ENCODE measurements at regions not wholly inside any gene's neighbourhood (a gene's known extent, or its start where the extent isn't known, plus 50 kb on each side); places are given as distances from the start of the nearest gene placed in this dataset.

DNA sequence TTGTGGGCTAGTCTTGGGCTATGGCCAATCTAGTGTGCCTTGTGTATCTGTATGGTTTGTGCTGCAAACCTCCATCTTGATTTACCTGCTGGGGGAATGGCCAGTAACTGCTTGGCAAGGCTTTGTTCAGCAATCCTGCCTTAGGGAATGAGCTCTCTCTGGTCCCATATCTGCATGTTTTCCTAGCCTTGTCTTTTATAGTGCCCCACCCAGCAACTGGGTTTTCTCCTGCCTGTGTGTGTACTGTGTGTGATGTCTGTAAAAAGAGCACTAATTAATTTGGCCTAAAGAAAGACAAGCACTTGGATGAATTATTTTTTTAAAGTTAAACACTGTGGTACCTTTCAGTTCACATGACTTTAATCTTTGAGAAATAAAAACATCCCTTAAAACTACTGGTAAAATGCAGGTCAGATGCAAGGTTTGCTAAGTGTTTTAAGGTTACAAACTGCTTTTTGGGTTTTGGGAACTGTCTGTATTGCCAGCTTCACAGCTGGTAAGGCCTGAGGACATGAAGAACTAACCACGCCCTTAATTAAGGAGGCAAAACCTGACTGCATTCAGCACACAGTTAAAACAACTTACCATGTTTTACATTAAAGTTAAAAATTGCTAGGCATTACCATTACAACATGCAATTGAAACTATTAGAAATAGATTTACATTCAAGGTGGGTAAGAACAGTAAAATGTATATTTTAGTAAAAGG is 1169.2 kb downstream of the OTOL1 start:
- no peak for DNase-seq (ENCODE audit: low read depth)
- TF ChIP-seq, protein P1, sequence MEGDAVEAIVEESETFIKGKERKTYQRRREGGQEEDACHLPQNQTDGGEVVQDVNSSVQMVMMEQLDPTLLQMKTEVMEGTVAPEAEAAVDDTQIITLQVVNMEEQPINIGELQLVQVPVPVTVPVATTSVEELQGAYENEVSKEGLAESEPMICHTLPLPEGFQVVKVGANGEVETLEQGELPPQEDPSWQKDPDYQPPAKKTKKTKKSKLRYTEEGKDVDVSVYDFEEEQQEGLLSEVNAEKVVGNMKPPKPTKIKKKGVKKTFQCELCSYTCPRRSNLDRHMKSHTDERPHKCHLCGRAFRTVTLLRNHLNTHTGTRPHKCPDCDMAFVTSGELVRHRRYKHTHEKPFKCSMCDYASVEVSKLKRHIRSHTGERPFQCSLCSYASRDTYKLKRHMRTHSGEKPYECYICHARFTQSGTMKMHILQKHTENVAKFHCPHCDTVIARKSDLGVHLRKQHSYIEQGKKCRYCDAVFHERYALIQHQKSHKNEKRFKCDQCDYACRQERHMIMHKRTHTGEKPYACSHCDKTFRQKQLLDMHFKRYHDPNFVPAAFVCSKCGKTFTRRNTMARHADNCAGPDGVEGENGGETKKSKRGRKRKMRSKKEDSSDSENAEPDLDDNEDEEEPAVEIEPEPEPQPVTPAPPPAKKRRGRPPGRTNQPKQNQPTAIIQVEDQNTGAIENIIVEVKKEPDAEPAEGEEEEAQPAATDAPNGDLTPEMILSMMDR (IDR thresholded peaks at IDR 0.05; ENCODE audit: insufficient read depth, low read depth, low read length, missing control alignments), result no peak
- H3K4me3 ChIP-seq (ENCODE audit: low read length), result no peak overlapping the region

DNA sequence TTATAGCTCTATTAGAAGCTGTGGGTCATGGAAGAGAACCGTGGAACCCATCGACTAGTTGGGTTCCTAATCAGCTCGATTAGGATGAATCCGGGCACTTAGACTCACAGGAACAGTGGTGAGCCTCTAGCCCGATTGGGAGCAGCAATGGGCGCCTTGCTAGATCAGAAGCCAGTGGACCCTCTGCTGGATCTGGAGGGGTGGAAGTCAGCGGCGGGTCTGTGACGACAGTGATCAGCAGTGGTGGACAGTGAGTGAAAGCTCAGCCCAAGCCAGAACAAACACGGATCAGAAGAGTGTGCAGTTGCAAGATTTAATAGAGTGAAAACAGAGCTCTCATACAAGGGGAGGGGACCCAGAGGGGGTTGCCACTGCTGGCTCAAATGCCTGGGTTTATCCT is 1170.2 kb downstream of the OTOL1 start:
- TF ChIP-seq, protein P1 (IDR thresholded peaks at IDR 0.05; ENCODE audit: insufficient read depth, low read depth, low read length, missing control alignments), result no peak
- H3K4me3 ChIP-seq (ENCODE audit: low read length), result no peak overlapping the region
- DNase-seq (ENCODE audit: low read depth), result no peak

DNA sequence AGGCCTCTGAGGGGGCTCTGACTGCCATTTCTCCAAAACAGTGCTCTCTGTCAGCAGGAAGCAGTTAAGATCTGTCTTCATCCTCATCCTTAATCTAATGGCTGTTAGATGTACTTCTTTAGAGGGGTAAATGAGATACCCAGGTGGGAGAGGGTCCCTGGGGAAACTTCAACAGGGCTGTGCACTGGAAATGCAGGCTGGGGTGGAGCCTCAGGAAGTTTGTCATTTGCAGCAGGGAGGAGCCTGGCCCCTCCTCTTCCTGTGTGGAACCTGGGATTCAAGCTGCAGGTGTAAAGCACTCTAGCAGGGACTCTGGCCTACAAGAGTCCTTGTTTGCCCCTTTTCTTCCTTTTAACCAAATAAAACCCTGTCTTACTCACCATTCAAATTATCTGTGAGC is 1173.6 kb downstream of the OTOL1 start:
- TF ChIP-seq, protein P1 (IDR thresholded peaks at IDR 0.05; ENCODE audit: insufficient read depth, low read depth, low read length, missing control alignments), result no peak
- no peak for DNase-seq (ENCODE audit: low read depth)
- H3K4me3 ChIP-seq (ENCODE audit: low read length), result no peak overlapping the region

DNA sequence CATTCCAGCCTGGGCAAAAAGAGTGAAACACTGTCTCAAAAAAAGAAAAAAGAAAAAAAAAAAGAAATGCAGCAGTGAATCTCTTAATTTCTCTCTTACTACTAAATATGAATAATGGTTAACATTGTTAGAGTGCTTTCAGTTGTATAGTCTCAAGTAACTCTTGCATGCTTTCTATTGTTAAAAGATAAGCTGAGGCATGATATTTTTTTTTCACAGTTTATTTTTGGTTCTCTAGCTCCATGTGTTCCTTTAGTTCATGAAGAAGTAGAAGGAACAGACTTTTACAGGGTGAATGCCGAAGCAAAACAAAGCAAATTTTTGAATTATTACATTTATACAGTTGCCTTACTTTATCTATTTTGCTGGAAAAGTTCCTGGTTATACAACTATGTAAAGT is 1180.9 kb downstream of the OTOL1 start:
- DNase-seq (ENCODE audit: low read depth), result no peak

DNA sequence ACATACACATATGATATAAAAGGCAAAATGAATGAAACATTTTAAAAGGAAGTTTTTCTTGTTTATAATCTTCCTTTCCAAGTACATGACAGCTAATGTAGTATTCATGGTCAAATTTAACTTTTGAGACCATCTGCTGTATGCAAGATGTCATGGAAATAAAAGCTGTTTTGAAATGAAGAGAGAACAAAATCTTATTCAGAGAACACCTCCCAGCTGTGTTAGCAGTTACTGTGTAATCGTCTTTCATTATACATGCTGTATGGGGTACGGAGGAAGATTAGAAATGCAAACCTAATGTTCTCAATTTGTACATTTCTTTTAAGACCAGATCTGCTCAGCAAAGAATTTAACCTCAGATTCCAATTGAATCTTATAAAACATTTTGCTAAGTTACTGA is 1182.3 kb downstream of the OTOL1 start:
- no peak for DNase-seq (ENCODE audit: low read depth)
- TF ChIP-seq, protein P1 (IDR thresholded peaks at IDR 0.05; ENCODE audit: insufficient read depth, low read depth, low read length, missing control alignments), result no peak
- no peak overlapping the region for H3K4me3 ChIP-seq (ENCODE audit: low read length)

More for the DNA sequence above, 1180.9 kb downstream of the OTOL1 start:
- H3K4me3 ChIP-seq (ENCODE audit: low read length), result no peak overlapping the region
- TF ChIP-seq, protein P1 (IDR thresholded peaks at IDR 0.05; ENCODE audit: insufficient read depth, low read depth, low read length, missing control alignments), result no peak

DNA sequence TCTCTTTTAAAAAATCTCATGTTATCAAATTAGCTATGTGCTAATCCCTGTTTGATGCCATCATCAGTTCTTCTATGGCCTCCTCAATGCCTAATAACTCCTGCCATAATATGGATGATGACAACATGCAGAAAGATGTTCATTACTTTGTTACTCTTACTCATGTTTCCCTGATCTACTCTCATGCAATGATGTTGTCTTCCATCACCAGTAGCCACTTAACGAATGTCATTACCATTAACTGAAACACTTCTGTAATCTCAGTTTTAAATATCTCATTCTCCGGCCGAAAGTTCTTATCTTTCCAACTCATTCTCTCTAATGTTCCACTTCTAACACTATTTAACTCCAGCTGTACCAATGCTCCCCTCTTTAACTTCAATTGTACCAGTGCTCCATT is 1187.7 kb downstream of the OTOL1 start:
- DNase-seq (ENCODE audit: low read depth), result no peak
- TF ChIP-seq, protein P1 (IDR thresholded peaks at IDR 0.05; ENCODE audit: insufficient read depth, low read depth, low read length, missing control alignments), result no peak

DNA sequence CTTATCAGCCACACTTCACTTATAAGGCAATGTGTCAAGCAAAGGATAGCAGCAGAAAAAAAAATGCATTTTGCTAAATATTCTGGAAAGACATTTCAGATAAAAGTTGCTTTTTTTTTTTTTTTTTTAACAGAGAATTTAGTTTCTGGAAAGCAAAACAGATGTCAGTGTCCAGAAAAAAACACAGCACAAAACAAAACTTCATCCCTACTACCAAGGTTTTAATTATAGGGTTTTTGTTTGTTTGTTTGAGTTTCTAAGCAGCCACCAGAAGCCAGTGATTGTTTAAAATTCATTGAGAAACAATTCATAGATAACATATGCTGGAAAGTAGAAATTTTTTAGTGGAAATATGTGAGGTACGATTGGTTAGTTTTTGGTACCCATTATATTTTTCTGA is 1202.7 kb downstream of the OTOL1 start:
- H3K4me3 ChIP-seq (ENCODE audit: low read length), result no peak overlapping the region
- TF ChIP-seq, protein P1 (IDR thresholded peaks at IDR 0.05; ENCODE audit: insufficient read depth, low read depth, low read length, missing control alignments), result no peak
- DNase-seq (ENCODE audit: low read depth), result no peak

More for the DNA sequence above, 1187.7 kb downstream of the OTOL1 start:
- H3K4me3 ChIP-seq (ENCODE audit: low read length), result no peak overlapping the region

Measured in epithelial cell of esophagus (primary cell).